K562 (cell line): ENCODE measurements at regions not wholly inside any gene's neighbourhood (a gene's known extent, or its start where the extent isn't known, plus 50 kb on each side); places are given as distances from the start of the nearest gene placed in this dataset.

Experiments
- ATAC-seq: fragments of 200-7000 bp; cut with Tn5 transposase; 3 replicates; pipeline ENCODE4 v1.9.1; 2020; ENCODE audit warnings: moderate library complexity
- BruUV-seq: library from RNA; stranded (reverse); fragments of 400-500 nt; replicated peaks from 2 replicates; lab custom pipeline; 2021; lab: Mats Ljungman, UMichigan
- CTCF ChIA-PET: fragments of 300-600 bp; formaldehyde crosslinking; extraction: SDS; loops from one replicate; lab custom pipeline; 2021; ENCODE audit warnings: low intra/inter-chr PET ratio; lab: Yijun Ruan, JAX
- POLR2A ChIA-PET: fragments of 300-600, 350-650 bp; sonication (Branson Sonifier 250); formaldehyde crosslinking; extraction: SDS; loops from one replicate; lab custom pipeline; 2021; ENCODE audit warnings: antibody characterized with exemption, inconsistent platforms; lab: Yijun Ruan, JAX
- DNase-seq, 4 experiments: peaks; one replicate each; pipeline versions ENCODE4 v3.0.0 to v3.0.0-alpha.2; 2011 to 2018; ENCODE audit warnings: low spot score in 3 of 4, mixed read lengths in 3 of 4; ENCODE audit errors: extremely low read depth in 1 of 4
- FAIRE-seq: peaks from 2 replicates; lab custom pipeline; 2011; peaks lifted over from hg19 to GRCh38; lab: Jason Lieb, UNC
- H2AFZ ChIP-seq: 2 replicates; pipeline ENCODE4 v1.6.0; 2011; ENCODE audit warnings: low read depth, low read length, control low read depth, inconsistent platforms
- H3K27ac ChIP-seq: fragments of 200-600 bp; 3 replicates; pipeline ENCODE4 v1.8.0; 2011; ENCODE audit warnings: low read depth, mild to moderate bottlenecking, control low read depth, inconsistent platforms, low read length, moderate library complexity, mixed read lengths; ENCODE audit errors: extremely low read depth
- H3K27me3 ChIP-seq, 2 experiments: fragments of 300-600 bp in 1 of 2; 2 replicates in 1 of 2; 3 replicates in 1 of 2; pipeline versions ENCODE4 v1.6.0 to v1.8.0; 2011; ENCODE audit warnings: inconsistent platforms in 2 of 2, low read length in 2 of 2, mild to moderate bottlenecking in 1 of 2, mixed read lengths in 1 of 2, moderate library complexity in 1 of 2; ENCODE audit not compliant: control insufficient read depth in 2 of 2, insufficient read depth in 2 of 2
- H3K36me3 ChIP-seq: fragments of 300-600 bp; 3 replicates; pipeline ENCODE4 v1.8.0; 2011; ENCODE audit warnings: mild to moderate bottlenecking, low read length, inconsistent platforms; ENCODE audit not compliant: control insufficient read depth, insufficient read depth
- H3K4me1 ChIP-seq, 2 experiments: fragments of 200-600 bp in 1 of 2; replicated peaks in 1 of 2; 2 replicates in 1 of 2; 3 replicates in 1 of 2; pipeline versions ENCODE4 v1.5.1 to v1.8.0; 2011; ENCODE audit warnings: inconsistent platforms in 2 of 2, low read length in 2 of 2, mild to moderate bottlenecking in 1 of 2, mixed read lengths in 1 of 2, moderate library complexity in 1 of 2; ENCODE audit not compliant: control insufficient read depth in 2 of 2, insufficient read depth in 2 of 2
- H3K4me2 ChIP-seq: 2 replicates; pipeline ENCODE4 v1.6.1; 2011; ENCODE audit warnings: low read length, control low read depth, inconsistent platforms, mixed read lengths; ENCODE audit not compliant: insufficient read depth
- H3K4me3 ChIP-seq: fragments of 200-600 bp; sonication (generic), shearing (Covaris generic); 2 replicates; pipeline ENCODE4 v1.5.1; 2016; ENCODE audit warnings: control low read depth, inconsistent platforms
- H3K79me2 ChIP-seq: fragments of 200-600 bp; 3 replicates; pipeline ENCODE4 v1.8.0; 2011; ENCODE audit warnings: low read length, inconsistent platforms; ENCODE audit not compliant: control insufficient read depth, insufficient read depth
- H3K9ac ChIP-seq, 2 experiments: 2 replicates each; pipeline versions ENCODE4 v1.6.0 to v1.6.1; 2011; ENCODE audit warnings: low read depth in 2 of 2, low read length in 2 of 2, control low read depth in 1 of 2, inconsistent platforms in 1 of 2, mild to moderate bottlenecking in 1 of 2, mixed read lengths in 1 of 2; ENCODE audit not compliant: insufficient read depth in 1 of 2
- H3K9me1 ChIP-seq: one replicate; pipeline ENCODE4 v1.6.0; 2011; ENCODE audit warnings: inconsistent platforms, mild to moderate bottlenecking, low read length, moderate library complexity; ENCODE audit not compliant: control insufficient read depth, insufficient read depth
- H3K9me3 ChIP-seq: replicated peaks from 2 replicates; pipeline ENCODE4 v1.5.1; 2011; ENCODE audit warnings: low read depth, low read length, inconsistent platforms; ENCODE audit not compliant: control insufficient read depth, insufficient read depth
- H4K20me1 ChIP-seq: replicated peaks from 2 replicates; pipeline ENCODE4 v1.6.1; 2011; ENCODE audit warnings: low read length, inconsistent platforms, mixed read lengths; ENCODE audit not compliant: control insufficient read depth, insufficient read depth
- ATF2 ChIP-seq: sonication (generic); formaldehyde crosslinking; IDR thresholded peaks from 2 replicates; pipeline ENCODE4 v1.8.1; 2022; ENCODE audit warnings: missing genetic modification reagents
- CTCFL ChIP-seq: IDR thresholded peaks from 2 replicates; pipeline ENCODE4 v1.6.1; 2011; ENCODE audit warnings: borderline replicate concordance, low read depth, mild to moderate bottlenecking, moderate library complexity, low read length; ENCODE audit not compliant: insufficient read depth, poor library complexity, severe bottlenecking
- FOXA1 ChIP-seq: fragments of 450-650 bp; IDR thresholded peaks from 2 replicates; pipeline ENCODE4 v1.6.1; 2016; ENCODE audit warnings: mild to moderate bottlenecking, borderline replicate concordance
- HLTF ChIP-seq: fragments of 450-650 bp; IDR thresholded peaks from 2 replicates; pipeline ENCODE4 v1.6.1; 2016
- MECOM ChIP-seq: fragments of 250-450 bp; sonication (Bioruptor Pico); IDR thresholded peaks from 2 replicates; pipeline ENCODE4 v1.8.0; 2022; ENCODE audit warnings: inconsistent platforms
- NR2C2 ChIP-seq, 2 experiments: fragments of 200-800 bp in 1 of 2; sonication (Bioruptor generic) in 1 of 2; sonication (generic) in 1 of 2; formaldehyde crosslinking in 1 of 2; IDR thresholded peaks; 2 replicates each; pipeline versions ENCODE4 v1.6.1 to v1.8.0; 2016 to 2022; ENCODE audit warnings: mild to moderate bottlenecking in 1 of 2, missing compliant biosample characterization in 1 of 2, missing genetic modification characterization in 1 of 2, missing genetic modification reagents in 1 of 2
- TRIM24 ChIP-seq, 2 experiments: fragments of 450-650 bp; IDR thresholded peaks; 2 replicates each; pipeline ENCODE4 v1.6.1; 2016
- ZFP30 ChIP-seq: fragments of 250-450 bp; sonication (Bioruptor Pico); IDR thresholded peaks from 2 replicates; pipeline ENCODE4 v1.8.0; 2022; ENCODE audit warnings: moderate library complexity, mild to moderate bottlenecking, inconsistent platforms, borderline replicate concordance
- ZNF584 ChIP-seq: fragments of 200-800 bp; sonication (Bioruptor generic); IDR thresholded peaks from 2 replicates; pipeline ENCODE4 v1.6.1; 2016; ENCODE audit warnings: low read depth, mild to moderate bottlenecking, missing genetic modification characterization, missing compliant biosample characterization
- ZZZ3 ChIP-seq: fragments of 450-650 bp; IDR thresholded peaks from 2 replicates; pipeline ENCODE4 v1.6.1; 2016; ENCODE audit warnings: antibody characterized with exemption, mild to moderate bottlenecking, moderate library complexity
- in situ Hi-C: fragments of 300-500 bp; cut with MboI; formaldehyde crosslinking; loops from 4 replicates; pipeline ENCODE4 v1.15.0; 2018; ENCODE audit warnings: inconsistent platforms, mixed read lengths
- intact Hi-C: fragments of 100-400 bp; cut with micrococcal nuclease; formaldehyde crosslinking; loops from 2 replicates; pipeline ENCODE4 v1.14.2; 2022

- BruUV-seq = no TSS peak
- Histone ChIP-seq H3K36me3 (no peaks in the 10 kb centered on the region), H3K9ac (no peak overlapping the region), H3K4me3 (no peak overlapping the region), H3K9me3 (no peaks in the 10 kb centered on the region), H3K27me3 (no peaks in the 10 kb centered on the region), H2AFZ (no peak overlapping the region), H3K27ac (no peak overlapping the region), H3K4me2 (no peak overlapping the region), H3K79me2 (no peaks in the 10 kb centered on the region), H4K20me1 (no peaks in the 10 kb centered on the region), H3K9me1 (no peaks in the 10 kb centered on the region), H3K4me1 (no peaks in the 10 kb centered on the region)
- DNase-seq = no peak
- FAIRE-seq = no peak
- intact Hi-C loops (no loop called here), in situ Hi-C loops (no loop called here)
- CTCF ChIA-PET = no interaction called here
- no peak for ATAC-seq
- TF ChIP-seq ZNF584 (CRISPR knock-in tag) (no peak), ZZZ3 (no peak), TRIM24 (IDR thresholded peaks at IDR 0.05) (no peak), HLTF (no peak), MECOM (CRISPR knock-in tag) (no peak), NR2C2 (CRISPR knock-in tag; IDR thresholded peaks at IDR 0.05) (no peak), NR2C2 (tag; IDR thresholded peaks at IDR 0.05) (no peak), FOXA1 (no peak), ATF2 (CRISPR knock-in tag) (no peak), ZFP30 (no peak), CTCFL (no peak)
- POLR2A ChIA-PET = no interaction called here
These were observed 104.8 kb upstream of the CNTN1 start for GRCh38 chr12:40587421-40587820.
